ENCODE measurements at regions not wholly inside any gene's neighbourhood (a gene's known extent, or its start where the extent isn't known, plus 50 kb on each side); places are given as distances from the start of the nearest gene placed in this dataset.
"Not testable (repeated sequence)": the region's sequence is repeated elsewhere in the genome, so short reads cannot be mapped to it uniquely, and the experiment has no call there.

GRCh38 chr15:81636064-81636463 is 262.1 kb upstream of the TMC3 start:
- not testable (repeated sequence) for TF ChIP-seq CTCF, EZH2 (IDR thresholded peaks at IDR 0.05)

Data from neural progenitor cell (in vitro differentiated cells).